ENCODE measurements at regions not wholly inside any gene's neighbourhood (a gene's known extent, or its start where the extent isn't known, plus 50 kb on each side); places are given as distances from the start of the nearest gene placed in this dataset.

- TF ChIP-seq, protein P1, sequence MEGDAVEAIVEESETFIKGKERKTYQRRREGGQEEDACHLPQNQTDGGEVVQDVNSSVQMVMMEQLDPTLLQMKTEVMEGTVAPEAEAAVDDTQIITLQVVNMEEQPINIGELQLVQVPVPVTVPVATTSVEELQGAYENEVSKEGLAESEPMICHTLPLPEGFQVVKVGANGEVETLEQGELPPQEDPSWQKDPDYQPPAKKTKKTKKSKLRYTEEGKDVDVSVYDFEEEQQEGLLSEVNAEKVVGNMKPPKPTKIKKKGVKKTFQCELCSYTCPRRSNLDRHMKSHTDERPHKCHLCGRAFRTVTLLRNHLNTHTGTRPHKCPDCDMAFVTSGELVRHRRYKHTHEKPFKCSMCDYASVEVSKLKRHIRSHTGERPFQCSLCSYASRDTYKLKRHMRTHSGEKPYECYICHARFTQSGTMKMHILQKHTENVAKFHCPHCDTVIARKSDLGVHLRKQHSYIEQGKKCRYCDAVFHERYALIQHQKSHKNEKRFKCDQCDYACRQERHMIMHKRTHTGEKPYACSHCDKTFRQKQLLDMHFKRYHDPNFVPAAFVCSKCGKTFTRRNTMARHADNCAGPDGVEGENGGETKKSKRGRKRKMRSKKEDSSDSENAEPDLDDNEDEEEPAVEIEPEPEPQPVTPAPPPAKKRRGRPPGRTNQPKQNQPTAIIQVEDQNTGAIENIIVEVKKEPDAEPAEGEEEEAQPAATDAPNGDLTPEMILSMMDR (IDR thresholded peaks at IDR 0.05; ENCODE audit: low read length): no peak
- no peak for TF ChIP-seq EZH2 (optimal IDR thresholded peaks at IDR 0.05; ENCODE audit: low read depth, low read length)
Measured at GRCh38 chr3:156763386-156763785, 62.8 kb upstream of the LEKR1 start.

Data from MM.1S (cell line).